ENCODE measurements at regions not wholly inside any gene's neighbourhood (a gene's known extent, or its start where the extent isn't known, plus 50 kb on each side); places are given as distances from the start of the nearest gene placed in this dataset.
"Not testable (repeated sequence)": the region's sequence is repeated elsewhere in the genome, so short reads cannot be mapped to it uniquely, and the experiment has no call there.

DNA sequence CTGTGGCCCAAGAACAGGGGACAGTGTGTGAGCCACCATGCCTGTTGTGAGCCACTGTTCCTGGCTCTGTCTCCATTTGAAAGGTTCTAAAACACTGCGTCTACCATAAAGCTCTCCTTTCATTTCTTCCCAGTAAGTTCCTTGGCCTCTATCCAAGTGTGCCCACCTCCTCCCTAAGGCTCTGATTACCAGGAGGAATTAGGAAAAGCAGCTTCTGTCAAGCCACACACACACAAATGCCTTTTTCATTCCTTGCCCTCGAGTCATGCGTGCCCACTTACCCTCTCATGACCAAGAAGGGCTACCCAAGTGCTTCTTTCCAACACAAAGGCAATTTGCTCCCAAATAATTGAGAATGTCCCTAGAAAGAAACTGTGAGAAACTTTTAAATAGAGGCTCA is 70.8 kb upstream of the PARD3 start:
- no peaks in the 10 kb centered on the region for H3K27me3 ChIP-seq
- intact Hi-C loops (cut with DNase I; ENCODE audit: low total_unique reads): no loop called here
- DNase-seq: no peak
- TF ChIP-seq, protein P1, sequence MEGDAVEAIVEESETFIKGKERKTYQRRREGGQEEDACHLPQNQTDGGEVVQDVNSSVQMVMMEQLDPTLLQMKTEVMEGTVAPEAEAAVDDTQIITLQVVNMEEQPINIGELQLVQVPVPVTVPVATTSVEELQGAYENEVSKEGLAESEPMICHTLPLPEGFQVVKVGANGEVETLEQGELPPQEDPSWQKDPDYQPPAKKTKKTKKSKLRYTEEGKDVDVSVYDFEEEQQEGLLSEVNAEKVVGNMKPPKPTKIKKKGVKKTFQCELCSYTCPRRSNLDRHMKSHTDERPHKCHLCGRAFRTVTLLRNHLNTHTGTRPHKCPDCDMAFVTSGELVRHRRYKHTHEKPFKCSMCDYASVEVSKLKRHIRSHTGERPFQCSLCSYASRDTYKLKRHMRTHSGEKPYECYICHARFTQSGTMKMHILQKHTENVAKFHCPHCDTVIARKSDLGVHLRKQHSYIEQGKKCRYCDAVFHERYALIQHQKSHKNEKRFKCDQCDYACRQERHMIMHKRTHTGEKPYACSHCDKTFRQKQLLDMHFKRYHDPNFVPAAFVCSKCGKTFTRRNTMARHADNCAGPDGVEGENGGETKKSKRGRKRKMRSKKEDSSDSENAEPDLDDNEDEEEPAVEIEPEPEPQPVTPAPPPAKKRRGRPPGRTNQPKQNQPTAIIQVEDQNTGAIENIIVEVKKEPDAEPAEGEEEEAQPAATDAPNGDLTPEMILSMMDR (IDR thresholded peaks at IDR 0.05): no peak
- H3K4me1 ChIP-seq: no peaks in the 10 kb centered on the region
- no peak overlapping the region for H3K4me3 ChIP-seq
- H3K27ac ChIP-seq: no peak overlapping the region
- H3K9me3 ChIP-seq: no peaks in the 10 kb centered on the region
- H3K36me3 ChIP-seq: no peaks in the 10 kb centered on the region

DNA sequence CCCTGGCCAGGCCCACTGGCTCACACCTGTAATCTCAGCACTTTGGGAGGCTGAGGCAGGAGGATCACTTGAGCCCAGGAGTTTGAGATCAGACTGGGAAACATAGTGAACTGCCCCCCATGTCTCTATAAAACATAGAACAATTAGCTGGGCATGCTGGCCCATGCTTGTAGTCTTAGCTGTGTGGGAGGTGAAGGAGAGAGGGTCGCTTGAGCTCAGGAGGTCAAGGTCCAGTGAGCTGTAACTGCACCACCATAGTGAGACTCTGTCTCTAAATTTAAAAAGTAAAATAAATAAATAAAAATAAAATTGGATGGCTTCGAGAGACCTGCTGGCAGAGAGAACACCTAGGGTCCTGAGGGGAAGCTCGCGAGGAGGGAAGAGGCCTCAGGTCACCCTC is 69.9 kb upstream of the PARD3 start:
- Histone ChIP-seq H3K36me3 (no peaks in the 10 kb centered on the region), H3K4me1 (no peaks in the 10 kb centered on the region), H3K27me3 (no peaks in the 10 kb centered on the region), H3K4me3 (no peak overlapping the region), H3K9me3 (no peaks in the 10 kb centered on the region), H3K27ac (no peak overlapping the region)
- intact Hi-C loops (cut with DNase I; ENCODE audit: low total_unique reads): no loop called here
- DNase-seq: no peak
- TF ChIP-seq, protein P1 (IDR thresholded peaks at IDR 0.05): no peak

DNA sequence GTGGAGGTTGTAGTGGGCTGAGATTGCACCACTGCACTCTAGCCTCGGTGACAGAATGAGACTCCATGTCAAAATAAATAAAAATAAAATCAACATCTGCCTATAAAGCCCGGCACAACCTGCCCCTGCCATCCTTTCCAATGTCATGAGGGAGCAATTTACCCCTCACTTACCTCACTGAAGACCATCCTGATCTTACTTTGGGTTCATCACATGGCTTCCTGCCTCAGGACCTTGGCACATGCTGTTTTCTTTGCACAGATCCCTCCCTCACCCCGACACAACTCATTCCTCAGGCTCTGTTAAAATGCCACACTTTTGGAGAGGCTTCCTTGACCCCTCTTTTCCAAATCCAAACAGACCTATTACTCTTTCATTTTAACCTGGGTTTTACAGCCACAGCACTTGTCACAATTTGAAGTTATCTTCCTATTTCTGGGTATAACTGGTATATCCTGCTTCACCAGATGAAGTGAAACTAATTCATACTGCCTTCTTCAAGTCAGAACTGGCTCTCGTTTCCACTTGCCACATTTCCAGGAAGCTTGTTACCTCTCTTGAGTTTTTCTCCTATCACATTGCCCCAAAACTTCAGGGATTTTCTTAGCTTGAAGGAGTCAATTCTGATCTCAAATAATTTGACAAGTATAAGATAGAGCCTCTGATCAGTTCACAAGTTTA is 69.3 kb upstream of the PARD3 start:
- Histone ChIP-seq H3K27me3 (no peaks in the 10 kb centered on the region), H3K36me3 (no peaks in the 10 kb centered on the region), H3K27ac (no peak overlapping the region), H3K4me1 (no peaks in the 10 kb centered on the region), H3K4me3 (no peak overlapping the region), H3K9me3 (no peaks in the 10 kb centered on the region)
- TF ChIP-seq, protein P1 (IDR thresholded peaks at IDR 0.05): no peak
- no peak for DNase-seq
- intact Hi-C loops (cut with DNase I; ENCODE audit: low total_unique reads): no loop called here

DNA sequence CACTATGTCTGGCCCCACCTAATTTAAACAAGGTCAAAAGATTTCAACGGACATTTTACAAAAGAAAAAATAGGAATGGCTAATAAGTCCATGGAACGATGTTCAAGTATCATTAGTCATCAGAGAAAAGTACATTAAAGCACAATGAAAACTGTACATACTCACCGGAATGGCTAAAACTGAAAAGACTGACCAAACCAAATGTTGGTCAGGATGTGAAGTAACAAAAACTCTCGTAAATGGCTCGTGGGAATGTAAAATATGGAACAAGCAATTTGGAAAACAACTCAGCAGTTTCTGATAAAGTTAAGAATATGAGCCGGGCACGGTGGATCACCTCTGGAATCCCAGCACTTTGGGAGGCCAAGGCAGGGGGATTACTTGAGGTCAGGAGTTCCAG is 65.7 kb upstream of the PARD3 start:
- TF ChIP-seq, protein P1 (IDR thresholded peaks at IDR 0.05): no peak
- DNase-seq: no peak

DNA sequence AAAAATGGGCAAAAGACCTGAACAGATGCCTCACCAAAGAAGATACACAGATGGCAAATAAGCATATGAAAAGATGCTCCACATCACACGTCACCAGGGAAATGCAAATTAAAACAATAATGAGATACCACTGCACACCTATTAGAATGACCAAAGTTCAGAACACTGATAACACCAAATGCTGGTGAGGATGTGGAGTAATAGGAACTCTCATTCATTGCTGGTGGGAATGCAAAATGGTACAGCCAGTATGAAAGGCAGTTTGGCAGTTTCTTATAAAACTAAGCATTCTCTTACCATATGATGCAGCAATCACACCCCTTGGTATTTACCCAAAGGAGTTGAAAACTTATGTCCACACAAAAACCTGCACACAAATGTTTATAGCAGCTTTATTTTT is 63.6 kb upstream of the PARD3 start:
- H3K4me1 ChIP-seq; H3K9me3 ChIP-seq; DNase-seq; H3K36me3 ChIP-seq; intact Hi-C loops (cut with DNase I; ENCODE audit: low total_unique reads); H3K27me3 ChIP-seq; H3K4me3 ChIP-seq; H3K27ac ChIP-seq: not testable (repeated sequence)

More for the DNA sequence above, 65.7 kb upstream of the PARD3 start:
- Histone ChIP-seq H3K4me3 (no peak overlapping the region), H3K27me3 (no peaks in the 10 kb centered on the region), H3K9me3 (no peaks in the 10 kb centered on the region), H3K27ac (no peak overlapping the region), H3K4me1 (no peaks in the 10 kb centered on the region), H3K36me3 (no peaks in the 10 kb centered on the region)
- intact Hi-C loops (cut with DNase I; ENCODE audit: low total_unique reads): no loop called here

DNA sequence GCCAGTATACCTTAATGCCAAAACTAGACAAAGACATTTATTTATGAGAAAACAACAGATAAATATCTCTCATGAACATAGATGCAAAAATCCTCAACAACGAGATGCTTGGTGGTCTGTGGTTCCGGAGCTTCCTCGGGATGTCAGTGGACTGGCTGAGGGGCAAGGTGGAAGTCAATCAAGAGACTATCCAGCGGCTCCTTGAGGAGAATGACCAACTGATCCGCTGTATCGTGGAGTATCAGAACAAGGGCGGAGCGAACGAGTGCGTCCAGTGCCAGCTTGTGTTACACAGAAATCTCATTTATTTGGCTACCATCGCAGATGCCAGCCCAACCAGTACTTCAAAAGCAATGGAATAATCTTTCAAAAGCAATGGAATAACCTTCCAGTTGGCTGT is 60.0 kb upstream of the PARD3 start:
- Histone ChIP-seq H3K4me3 (no peak overlapping the region), H3K36me3 (no peaks in the 10 kb centered on the region), H3K27ac (no peak overlapping the region), H3K9me3 (no peaks in the 10 kb centered on the region), H3K4me1 (no peaks in the 10 kb centered on the region), H3K27me3 (no peaks in the 10 kb centered on the region)
- DNase-seq: no peak
- TF ChIP-seq, protein P1 (IDR thresholded peaks at IDR 0.05): no peak
- intact Hi-C loops (cut with DNase I; ENCODE audit: low total_unique reads): no loop called here
